OCI-LY3 (cell line): ENCODE measurements at regions not wholly inside any gene's neighbourhood (a gene's known extent, or its start where the extent isn't known, plus 50 kb on each side); places are given as distances from the start of the nearest gene placed in this dataset.

ENCODE experiments used
- EZH2phosphoT487 ChIP-seq: fragments of 200-600 bp; shearing (Covaris generic); IDR thresholded peaks from 2 replicates; pipeline ENCODE4 v1.6.1; 2018; ENCODE audit warnings: antibody characterized with exemption, mixed run types, low read depth
- TF ChIP-seq, protein P1 (sequence below): fragments of 200-600, 300-600 bp; sonication (generic); IDR thresholded peaks from 2 replicates; pipeline ENCODE4 v1.5.1; 2014; ENCODE audit warnings: antibody characterized with exemption, low read length, low read depth

DNA sequence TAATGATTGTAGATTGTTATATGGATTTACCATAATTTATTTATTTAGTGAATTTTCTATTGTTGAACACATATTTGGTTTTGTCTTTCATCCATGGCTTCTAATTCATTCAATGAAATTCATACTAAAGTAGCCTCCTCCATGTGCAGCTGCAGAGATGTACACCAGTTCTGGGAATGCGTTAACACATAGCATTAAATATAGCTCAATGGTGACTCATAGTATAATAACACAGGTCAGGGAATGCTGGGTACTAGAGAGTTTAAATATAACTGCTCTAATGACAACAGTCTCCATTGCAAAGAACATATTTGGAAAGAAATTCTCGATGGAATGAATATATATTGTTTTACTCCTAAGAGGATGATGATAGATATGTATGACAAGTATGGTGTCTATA is 1190.2 kb upstream of the NRXN1 start:
- no peak for TF ChIP-seq EZH2phosphoT487
- TF ChIP-seq, protein P1, sequence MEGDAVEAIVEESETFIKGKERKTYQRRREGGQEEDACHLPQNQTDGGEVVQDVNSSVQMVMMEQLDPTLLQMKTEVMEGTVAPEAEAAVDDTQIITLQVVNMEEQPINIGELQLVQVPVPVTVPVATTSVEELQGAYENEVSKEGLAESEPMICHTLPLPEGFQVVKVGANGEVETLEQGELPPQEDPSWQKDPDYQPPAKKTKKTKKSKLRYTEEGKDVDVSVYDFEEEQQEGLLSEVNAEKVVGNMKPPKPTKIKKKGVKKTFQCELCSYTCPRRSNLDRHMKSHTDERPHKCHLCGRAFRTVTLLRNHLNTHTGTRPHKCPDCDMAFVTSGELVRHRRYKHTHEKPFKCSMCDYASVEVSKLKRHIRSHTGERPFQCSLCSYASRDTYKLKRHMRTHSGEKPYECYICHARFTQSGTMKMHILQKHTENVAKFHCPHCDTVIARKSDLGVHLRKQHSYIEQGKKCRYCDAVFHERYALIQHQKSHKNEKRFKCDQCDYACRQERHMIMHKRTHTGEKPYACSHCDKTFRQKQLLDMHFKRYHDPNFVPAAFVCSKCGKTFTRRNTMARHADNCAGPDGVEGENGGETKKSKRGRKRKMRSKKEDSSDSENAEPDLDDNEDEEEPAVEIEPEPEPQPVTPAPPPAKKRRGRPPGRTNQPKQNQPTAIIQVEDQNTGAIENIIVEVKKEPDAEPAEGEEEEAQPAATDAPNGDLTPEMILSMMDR, result no peak
